Natural killer cell (primary cell): ENCODE measurements at regions not wholly inside any gene's neighbourhood (a gene's known extent, or its start where the extent isn't known, plus 50 kb on each side); places are given as distances from the start of the nearest gene placed in this dataset.

ENCODE experiments used
- ATAC-seq, 3 donors: fragments of 150-1000 bp in 2 of 3; fragments of 200-7000 bp in 1 of 3; cut with Tn5 transposase; 1 replicate in 1 of 3; 2 replicates in 2 of 3; pipeline ENCODE4 v1.10.0; 2021; ENCODE audit warnings: mild to moderate bottlenecking in 2 of 3, moderate library complexity in 2 of 3
- DNase-seq, 2 donors: peaks; one replicate each; pipeline versions ENCODE4 v3.0.0 to v3.0.0-alpha.2; 2013 to 2021; ENCODE audit warnings: mixed read lengths in 1 of 2
- H3K27ac ChIP-seq: one replicate; pipeline ENCODE4 v1.5.1; 2013; ENCODE audit warnings: mild to moderate bottlenecking, low read length
- H3K27me3 ChIP-seq: one replicate; pipeline ENCODE4 v1.6.1; 2013; ENCODE audit warnings: low read length; ENCODE audit not compliant: control insufficient read depth, insufficient read depth
- H3K36me3 ChIP-seq: one replicate; pipeline ENCODE4 v1.6.1; 2013; ENCODE audit warnings: low read length; ENCODE audit not compliant: control insufficient read depth, insufficient read depth
- H3K4me1 ChIP-seq: one replicate; pipeline ENCODE4 v1.6.1; 2013; ENCODE audit warnings: low read length; ENCODE audit not compliant: control insufficient read depth, insufficient read depth
- H3K4me3 ChIP-seq: one replicate; pipeline ENCODE4 v1.5.1; 2013; ENCODE audit warnings: low read length
- H3K9me3 ChIP-seq: one replicate; pipeline ENCODE4 v1.6.1; 2013; ENCODE audit warnings: low read length; ENCODE audit not compliant: control insufficient read depth, insufficient read depth
- H3K27ac Mint-ChIP-seq, 2 donors: one replicate each; pipeline ENCODE4 v1.8.0; 2022; ENCODE audit warnings: mild to moderate bottlenecking in 2 of 2, mixed read lengths in 2 of 2, moderate library complexity in 1 of 2
- H3K27me3 Mint-ChIP-seq, 2 donors: one replicate each; pipeline ENCODE4 v1.8.0; 2022; ENCODE audit warnings: low read depth in 2 of 2, mixed read lengths in 2 of 2
- H3K36me3 Mint-ChIP-seq: one replicate; pipeline ENCODE4 v1.8.0; 2022; ENCODE audit warnings: mixed read lengths
- H3K4me1 Mint-ChIP-seq, 2 donors: one replicate each; pipeline ENCODE4 v1.8.0; 2022; ENCODE audit warnings: mixed read lengths in 2 of 2
- H3K4me3 Mint-ChIP-seq: one replicate; pipeline ENCODE4 v1.8.0; 2022; ENCODE audit warnings: mild to moderate bottlenecking, moderate library complexity, mixed read lengths
- H3K9me3 Mint-ChIP-seq, 2 donors: one replicate each; pipeline ENCODE4 v1.8.0; 2022; ENCODE audit warnings: mixed read lengths in 2 of 2
- CTCF ChIP-seq: fragments of 200-600 bp; IDR thresholded peaks from one replicate; pipeline ENCODE4 v1.8.0; 2022; ENCODE audit warnings: antibody characterized with exemption
- WGBS: methylation state at CpG from one replicate; pipeline ENCODE4 v1.1.7; 2013; ENCODE audit warnings: missing lambda C conversion rate; ENCODE audit not compliant: insufficient coverage; 5-methylcytosine and 5-hydroxymethylcytosine counted together
- intact Hi-C: fragments of 100-400 bp; cut with micrococcal nuclease; formaldehyde crosslinking; loops from one replicate; pipeline ENCODE4 v1.14.2; 2022

- Histone ChIP-seq H3K27ac (no peak overlapping the region), H3K27me3 (no peaks in the 10 kb centered on the region), H3K36me3 (no peaks in the 10 kb centered on the region), H3K4me3 (no peak overlapping the region), H3K4me1 (no peaks in the 10 kb centered on the region), H3K9me3 (no peaks in the 10 kb centered on the region)
- H3K9me3 Mint-ChIP-seq: peaks cover 0 to 5% of the 10 kb centered on the region in 2 donors
- WGBS: 84% methylated on average over 2 of the region's 3 CpGs
- no peak for TF ChIP-seq CTCF
- intact Hi-C loops: no loop called here
- no peak overlapping the region for H3K27ac Mint-ChIP-seq
- no peak overlapping the region for H3K4me3 Mint-ChIP-seq
- DNase-seq (no peak), ATAC-seq (no peak)
- H3K36me3 Mint-ChIP-seq: no peaks in the 10 kb centered on the region
- H3K4me1 Mint-ChIP-seq: peaks cover 4 to 5% of the 10 kb centered on the region in 2 donors
- peaks cover 0 to 8% of the 10 kb centered on the region in 2 donors for H3K27me3 Mint-ChIP-seq
Measured at GRCh38 chr9:20012232-20012631, 223.4 kb upstream of the SLC24A2 start.

DNA sequence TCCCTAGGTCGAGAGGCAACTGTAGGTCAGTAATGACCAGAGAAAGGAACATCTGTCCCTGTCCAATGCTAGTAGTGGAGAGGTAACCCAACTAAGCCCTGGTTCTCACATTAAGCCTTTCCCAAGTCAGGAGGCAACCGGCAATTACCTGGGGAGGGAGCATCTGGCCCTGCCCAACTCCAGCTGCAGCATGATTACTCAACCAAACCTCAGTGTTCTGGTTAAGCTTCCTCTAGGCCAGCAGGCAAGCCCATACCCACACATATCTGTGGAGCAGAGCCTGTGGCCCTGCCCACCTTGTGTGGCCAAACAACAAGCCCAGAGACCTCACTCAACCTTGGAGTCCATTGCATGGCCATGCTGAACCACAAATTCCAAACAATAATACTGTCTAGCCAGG, 220.8 kb upstream of the SLC24A2 start:
- Mint-ChIP-seq H3K27me3 (peaks cover 0 to 8% of the 10 kb centered on the region in 2 donors), H3K9me3 (peaks cover 0 to 3% of the 10 kb centered on the region in 2 donors), H3K36me3 (no peaks in the 10 kb centered on the region), H3K27ac (no peak overlapping the region), H3K4me3 (no peak overlapping the region), H3K4me1 (no peaks in the 10 kb centered on the region)
- no peak for TF ChIP-seq CTCF
- Histone ChIP-seq H3K9me3 (no peaks in the 10 kb centered on the region), H3K36me3 (no peaks in the 10 kb centered on the region), H3K4me1 (no peaks in the 10 kb centered on the region), H3K27ac (no peak overlapping the region), H3K27me3 (no peaks in the 10 kb centered on the region), H3K4me3 (no peak overlapping the region)
- intact Hi-C loops: no loop called here
- WGBS: 88% methylated on average over 2 of the region's 2 CpGs
- ATAC-seq (no peak), DNase-seq (no peak)

DNA sequence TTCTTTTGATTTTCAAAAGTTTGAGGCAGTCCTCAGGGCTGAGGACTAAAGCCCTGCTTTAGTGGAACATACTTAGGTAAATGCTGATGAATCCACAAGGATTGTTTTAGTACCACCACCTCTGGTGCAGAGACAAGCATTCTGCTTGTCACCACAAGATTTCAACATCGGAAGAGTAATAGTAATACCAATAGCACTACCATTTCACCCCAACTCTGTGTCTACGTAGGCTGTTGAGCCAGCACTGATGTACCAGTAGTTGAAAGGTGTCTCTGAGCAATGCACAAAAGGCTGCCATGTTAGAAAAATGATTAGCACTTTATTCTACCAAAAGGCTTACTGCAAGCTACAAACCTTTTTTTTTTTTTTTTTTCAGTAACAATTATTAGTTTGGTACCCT, 213.2 kb upstream of the SLC24A2 start:
- DNase-seq: no peak
- no peaks in the 10 kb centered on the region for H3K27me3 Mint-ChIP-seq
- no peaks in the 10 kb centered on the region for H3K36me3 Mint-ChIP-seq
- no peak overlapping the region for H3K4me3 ChIP-seq
- peaks cover 6 to 16% of the 10 kb centered on the region in 2 donors for H3K4me1 Mint-ChIP-seq
- H3K27ac ChIP-seq: no peak overlapping the region
- no peak for TF ChIP-seq CTCF
- H3K9me3 Mint-ChIP-seq: peaks cover 0 to 2% of the 10 kb centered on the region in 2 donors
- peaks cover 3% of the 10 kb centered on the region for H3K4me1 ChIP-seq
- no peaks in the 10 kb centered on the region for H3K9me3 ChIP-seq
- no peak for ATAC-seq
- H3K36me3 ChIP-seq: no peaks in the 10 kb centered on the region
- H3K4me3 Mint-ChIP-seq: no peak overlapping the region
- no peaks in the 10 kb centered on the region for H3K27me3 ChIP-seq
- WGBS: 85% methylated on average over 2 of the region's 2 CpGs
- H3K27ac Mint-ChIP-seq: no peak overlapping the region
- intact Hi-C loops: no loop called here

DNA sequence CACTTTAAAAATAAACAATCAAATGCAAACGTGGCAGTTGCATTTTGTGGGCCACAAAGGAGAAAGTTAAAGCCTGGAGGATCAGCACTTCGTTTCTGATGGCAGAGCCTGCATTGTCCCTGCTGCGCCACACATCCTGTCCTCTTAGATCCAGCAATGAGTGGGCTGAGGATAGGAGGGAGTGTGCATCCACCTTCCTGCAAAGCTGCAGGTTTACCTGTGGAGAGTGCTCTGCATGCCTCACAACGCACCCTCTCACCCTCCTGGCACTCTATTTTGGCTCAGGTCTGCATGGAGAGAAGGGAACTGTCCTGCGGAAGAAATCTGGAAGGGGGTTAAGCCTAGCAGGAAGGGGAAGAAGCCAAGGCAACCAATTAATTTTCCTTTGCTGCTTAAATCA, 212.2 kb upstream of the SLC24A2 start:
- WGBS: 90% methylated on average over 4 of the region's 5 CpGs
- Mint-ChIP-seq H3K4me3 (no peak overlapping the region), H3K27ac (no peak overlapping the region), H3K4me1 (peaks cover 6 to 16% of the 10 kb centered on the region in 2 donors), H3K9me3 (peaks cover 0 to 2% of the 10 kb centered on the region in 2 donors), H3K27me3 (no peaks in the 10 kb centered on the region), H3K36me3 (no peaks in the 10 kb centered on the region)
- no peak for TF ChIP-seq CTCF
- Histone ChIP-seq H3K36me3 (no peaks in the 10 kb centered on the region), H3K9me3 (no peaks in the 10 kb centered on the region), H3K4me1 (peaks cover 3% of the 10 kb centered on the region), H3K27me3 (no peaks in the 10 kb centered on the region), H3K4me3 (no peak overlapping the region), H3K27ac (no peak overlapping the region)
- intact Hi-C loops: no loop called here
- DNase-seq: no peak
- ATAC-seq: no peak
